NOMO-1 (cell line): ENCODE measurements at regions not wholly inside any gene's neighbourhood (a gene's known extent, or its start where the extent isn't known, plus 50 kb on each side); places are given as distances from the start of the nearest gene placed in this dataset.
"Not testable (repeated sequence)": the region's sequence is repeated elsewhere in the genome, so short reads cannot be mapped to it uniquely, and the experiment has no call there.

ENCODE experiments used
- DNase-seq, 2 experiments: peaks; one replicate each; lab custom pipeline; 2025; ENCODE audit not compliant: unreplicated experiment in 2 of 2; lab: John Stamatoyannopoulos, UW

DNA sequence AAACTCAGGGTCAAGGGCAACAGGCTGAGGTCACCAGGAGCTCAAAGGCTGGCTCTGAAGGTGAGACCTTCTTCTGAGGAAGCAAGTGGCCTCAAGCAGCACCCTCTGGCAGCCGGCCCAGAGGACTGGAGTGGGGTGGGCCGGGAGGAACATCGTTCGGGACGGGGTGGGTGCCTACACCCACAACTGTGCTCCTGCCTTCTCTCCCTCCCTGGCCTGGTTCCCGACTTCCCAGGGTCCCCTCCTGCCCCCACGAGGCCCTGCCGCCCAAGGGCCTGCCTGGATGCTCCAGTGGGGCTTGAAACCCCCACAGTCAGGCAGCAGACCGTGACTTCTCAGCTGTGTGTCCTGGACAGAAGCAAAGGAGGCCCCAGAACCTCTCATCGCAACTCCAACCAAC, 195.7 kb downstream of the IGLL1 start:
- DNase-seq: no peak

- DNase-seq: no peak
Observed at GRCh38 chr22:23383491-23384361, 196.4 kb downstream of the IGLL1 start.

GRCh38 chr22:23382428-23383218, 197.5 kb downstream of the IGLL1 start:
- no peak for DNase-seq

- no peak for DNase-seq
Observed at GRCh38 chr22:23381661-23382427, 198.2 kb downstream of the IGLL1 start.

GRCh38 chr22:23380911-23381310, 199.2 kb downstream of the IGLL1 start:
- DNase-seq: no peak

DNA sequence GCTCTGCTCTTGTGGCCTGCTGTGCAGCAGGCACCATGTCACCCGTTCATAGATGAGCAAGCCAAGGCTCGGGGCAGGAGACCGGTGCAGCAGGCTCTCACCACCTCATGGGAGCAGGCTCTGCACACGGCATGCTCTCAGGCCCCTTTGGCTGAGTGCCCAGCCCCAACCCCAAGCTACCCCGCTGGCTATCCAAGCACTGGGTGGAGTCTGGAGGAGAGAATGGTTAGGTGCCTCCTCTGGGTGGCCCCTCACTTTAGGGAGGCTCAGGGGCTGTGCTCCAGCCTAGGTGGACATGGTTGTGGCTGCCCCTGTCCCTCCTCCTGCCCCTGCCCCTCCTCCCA, 199.9 kb downstream of the IGLL1 start:
- DNase-seq: no peak

- DNase-seq: not testable (repeated sequence)
Observed at GRCh38 chr22:23379540-23380229, 199.4 kb downstream of the BCR start.

DNA sequence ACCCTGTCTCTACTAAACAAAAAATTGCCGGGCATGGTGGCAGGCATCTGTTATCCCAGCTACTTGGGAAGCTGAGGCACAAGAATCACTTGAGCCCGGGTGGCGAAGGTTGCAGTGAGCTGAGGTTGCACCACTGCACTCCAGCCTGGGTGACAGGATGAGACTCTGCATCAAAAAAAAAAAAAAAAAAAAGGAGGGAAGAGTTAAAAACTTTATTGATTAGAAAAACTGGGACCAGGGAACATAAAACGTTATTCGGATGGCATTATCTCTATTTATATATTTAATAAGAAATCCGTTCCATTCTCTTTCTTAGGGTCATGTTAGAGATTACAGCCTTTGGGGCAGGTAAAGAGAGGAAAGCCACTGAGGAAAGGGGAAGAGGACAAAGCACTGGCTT, 197.5 kb downstream of the BCR start:
- no peak for DNase-seq

GRCh38 chr22:23376256-23376655, 195.9 kb downstream of the BCR start:
- DNase-seq: peak in 1 of 2 experiments; percentile 25

DNA sequence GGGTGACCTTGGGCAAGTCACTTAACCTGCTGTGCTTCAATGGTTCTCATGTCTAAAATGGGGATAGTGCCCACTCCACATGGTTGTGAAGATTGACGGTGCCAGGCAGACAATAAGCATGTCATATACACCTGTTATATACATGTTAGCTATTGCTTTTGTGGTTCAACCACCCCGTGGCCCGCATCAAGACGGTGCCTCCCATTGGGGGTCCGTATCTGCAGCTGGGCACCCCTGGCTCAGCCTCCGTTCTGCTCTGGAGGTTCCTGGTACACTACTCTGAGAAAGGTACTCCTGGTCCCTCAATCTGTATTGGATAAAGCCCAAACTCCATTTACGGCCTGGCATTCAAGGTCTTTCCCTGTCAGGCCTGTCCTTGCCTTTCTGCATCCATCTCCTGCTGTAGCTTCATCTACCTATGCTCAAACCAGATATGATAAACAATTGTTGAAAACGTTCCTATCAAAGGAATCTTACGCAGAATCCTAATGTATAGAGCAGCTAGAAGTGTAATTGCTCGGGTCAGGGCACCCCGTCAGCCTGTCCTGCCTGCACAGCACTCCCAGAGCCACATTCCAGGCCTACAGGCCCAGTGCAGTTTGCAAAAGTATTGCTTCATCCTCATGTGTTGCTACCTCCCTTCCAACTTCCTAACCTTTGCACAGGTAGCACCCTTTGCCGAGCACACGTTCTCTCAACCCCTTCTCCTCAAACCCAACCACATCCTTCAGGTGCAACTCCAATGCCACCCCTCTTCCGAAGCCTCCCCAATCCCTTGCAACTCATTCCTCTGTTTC, 194.9 kb downstream of the BCR start:
- DNase-seq: no peak

- no peak for DNase-seq
Observed at GRCh38 chr22:23373601-23374000, 193.3 kb downstream of the BCR start.

DNA sequence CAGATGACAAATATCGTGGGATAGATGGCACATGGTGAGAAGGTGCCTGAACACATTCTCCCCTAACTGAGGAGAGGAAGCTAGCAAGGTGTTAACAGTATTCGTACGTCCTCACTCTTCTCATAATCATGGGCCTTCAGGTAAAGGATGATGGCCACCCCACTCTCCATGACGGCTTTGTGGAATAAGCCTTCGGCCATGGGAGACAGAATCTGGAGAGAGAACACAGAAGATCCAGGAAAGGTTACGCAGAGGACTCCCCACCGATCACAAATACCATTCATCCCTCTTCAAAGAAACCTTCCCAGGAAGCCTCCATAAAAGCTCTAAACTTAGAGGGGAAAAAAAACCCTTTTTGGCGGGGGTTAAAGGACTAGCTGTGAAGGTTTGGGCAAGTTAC, 189.9 kb downstream of the BCR start:
- DNase-seq: no peak

DNA sequence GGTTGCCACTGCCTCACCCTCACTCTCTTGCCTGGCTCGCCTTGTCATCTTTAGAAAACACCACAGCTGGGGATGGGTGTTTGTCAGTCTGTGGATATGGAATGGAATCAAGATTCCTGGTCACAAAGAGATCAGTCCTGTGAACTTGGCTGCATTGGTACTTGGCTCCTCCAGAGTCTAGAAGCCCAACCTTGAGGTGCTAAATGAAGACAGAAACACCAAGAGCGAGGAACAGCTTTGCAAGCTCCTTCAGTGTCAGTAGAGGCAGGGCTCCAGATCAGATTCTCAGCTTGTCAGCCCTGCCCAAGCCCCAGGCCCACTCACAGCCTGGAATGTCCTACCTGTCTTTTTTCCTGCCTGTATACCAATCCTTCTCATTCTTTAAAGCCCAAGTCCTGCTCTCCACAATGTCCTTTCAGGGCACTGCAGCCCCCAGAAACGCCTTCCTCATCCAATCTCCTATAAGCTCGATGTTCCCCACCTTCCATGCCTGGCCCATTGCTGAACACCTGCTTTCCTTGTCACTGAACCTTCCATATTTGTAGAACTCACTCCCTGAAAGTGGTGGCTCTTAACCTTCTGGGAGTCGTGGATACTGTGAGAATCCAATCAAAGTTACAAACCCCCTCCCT, 188.9 kb downstream of the BCR start:
- DNase-seq: no peak
